Right lobe of liver (tissue), 6 donors: ENCODE measurements at regions not wholly inside any gene's neighbourhood (a gene's known extent, or its start where the extent isn't known, plus 50 kb on each side); places are given as distances from the start of the nearest gene placed in this dataset.
"Not testable (repeated sequence)": the region's sequence is repeated elsewhere in the genome, so short reads cannot be mapped to it uniquely, and the experiment has no call there.

Source experiments
- ATAC-seq, 4 donors: fragments of 200-7000 bp; cut with Tn5 transposase; one replicate each; pipeline ENCODE4 v1.9.1; 2020; ENCODE audit warnings: mild to moderate bottlenecking in 4 of 4, moderate library complexity in 4 of 4
- DNase-seq, 3 donors: peaks; one replicate each; pipeline ENCODE4 v3.0.0-alpha.2; 2020
- H3K27ac ChIP-seq, 3 donors: fragments of 200-600 bp; one replicate each; pipeline ENCODE4 v1.8.0; 2022
- H3K27me3 ChIP-seq, 2 donors: fragments of 200-600 bp; one replicate each; pipeline ENCODE4 v1.8.0; 2022
- H3K36me3 ChIP-seq, 4 donors: fragments of 200-600 bp; sonication (generic) in 1 of 4; one replicate each; pipeline versions ENCODE4 v1.5.1 to v1.8.0; 2017 to 2022; ENCODE audit warnings: control low read depth in 1 of 4
- H3K4me1 ChIP-seq, 4 donors: fragments of 200-600 bp; sonication (generic) in 1 of 4; one replicate each; pipeline versions ENCODE4 v1.5.1 to v1.8.0; 2017 to 2022; ENCODE audit warnings: control low read depth in 1 of 4
- H3K4me3 ChIP-seq, 3 donors: fragments of 200-600 bp; one replicate each; pipeline ENCODE4 v1.8.0; 2022
- H3K9me3 ChIP-seq, 4 donors: fragments of 200-600 bp; sonication (generic) in 1 of 4; one replicate each; pipeline versions ENCODE4 v1.5.1 to v1.8.0; 2017 to 2022; ENCODE audit warnings: control low read depth in 1 of 4
- POLR2A ChIP-seq: fragments of 450-650 bp; IDR thresholded peaks from one replicate; pipeline ENCODE4 v1.6.1; 2017; ENCODE audit warnings: antibody characterized with exemption, mild to moderate bottlenecking
- WGBS: methylation state at CpG from one replicate; pipeline ENCODE4 v1.1.6; 2018; ENCODE audit warnings: low coverage, low lambda C conversion rate; ENCODE audit not compliant: insufficient coverage; ENCODE audit errors: missing lambda C conversion rate; 5-methylcytosine and 5-hydroxymethylcytosine counted together
- intact Hi-C, 2 donors: fragments of 100-400 bp; cut with DNase I; formaldehyde crosslinking; loops; one replicate each; pipeline versions ENCODE4 v1.11.2 to v1.14.1; 2022
- TF ChIP-seq, protein P1 (sequence below), 4 donors: fragments of 200-600 bp in 3 of 4; fragments of 450-650 bp in 1 of 4; IDR thresholded peaks; one replicate each; pipeline versions ENCODE4 v1.5.1 to v1.8.0; 2016 to 2022; ENCODE audit warnings: antibody characterized with exemption in 4 of 4, mild to moderate bottlenecking in 2 of 4
- donor health status: DM: no; HTN: yes; CAD: no.
- donor health status: DM: no; HTN: no; CAD: no.
- donor health status: DM: no; HTN: no; CAD: no.
- donor health status: DM: no; HTN: yes; CAD: no.
- donor health status: DM: no; HTN: yes; CAD: no.

DNA sequence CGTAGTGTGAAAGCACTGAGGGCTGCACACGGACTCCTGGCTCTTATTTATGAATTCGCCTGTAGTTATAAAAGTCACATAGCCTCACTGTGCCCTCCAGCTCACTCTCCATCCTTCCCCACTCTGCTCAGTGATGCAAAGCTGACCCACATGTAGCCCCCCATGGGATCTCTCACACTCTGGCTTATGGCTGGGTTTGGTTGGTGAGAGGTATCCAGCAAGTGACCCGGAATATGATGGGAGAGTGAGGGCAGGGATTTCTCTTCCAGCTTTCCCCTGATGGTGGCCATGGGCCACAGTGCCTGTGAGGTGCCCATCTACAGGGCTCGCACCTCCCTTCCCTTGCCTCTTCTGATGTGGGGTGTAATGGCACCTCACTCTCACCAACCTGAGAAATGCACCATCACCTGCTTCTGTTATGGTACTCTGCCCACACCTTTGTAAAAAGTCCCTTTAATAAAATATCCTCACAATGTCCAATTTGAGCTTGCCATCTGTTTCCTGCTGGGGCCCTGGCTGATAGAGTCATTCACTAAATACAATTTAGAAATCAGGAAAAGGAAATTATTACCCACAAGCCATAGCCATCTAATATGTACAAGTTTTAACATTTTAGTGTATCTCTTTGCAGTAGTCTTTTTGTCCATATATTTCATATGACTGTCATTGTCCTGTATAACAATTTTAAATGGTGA lies 93.6 kb downstream of the SCN11A start:
- Histone ChIP-seq H3K27ac (no peak overlapping the region), H3K4me1 (no peaks in the 10 kb centered on the region), H3K36me3 (no peaks in the 10 kb centered on the region), H3K9me3 (no peaks in the 10 kb centered on the region), H3K27me3 (no peaks in the 10 kb centered on the region), H3K4me3 (no peak overlapping the region)
- DNase-seq (no peak), ATAC-seq (no peak)
- TF ChIP-seq, protein P1, sequence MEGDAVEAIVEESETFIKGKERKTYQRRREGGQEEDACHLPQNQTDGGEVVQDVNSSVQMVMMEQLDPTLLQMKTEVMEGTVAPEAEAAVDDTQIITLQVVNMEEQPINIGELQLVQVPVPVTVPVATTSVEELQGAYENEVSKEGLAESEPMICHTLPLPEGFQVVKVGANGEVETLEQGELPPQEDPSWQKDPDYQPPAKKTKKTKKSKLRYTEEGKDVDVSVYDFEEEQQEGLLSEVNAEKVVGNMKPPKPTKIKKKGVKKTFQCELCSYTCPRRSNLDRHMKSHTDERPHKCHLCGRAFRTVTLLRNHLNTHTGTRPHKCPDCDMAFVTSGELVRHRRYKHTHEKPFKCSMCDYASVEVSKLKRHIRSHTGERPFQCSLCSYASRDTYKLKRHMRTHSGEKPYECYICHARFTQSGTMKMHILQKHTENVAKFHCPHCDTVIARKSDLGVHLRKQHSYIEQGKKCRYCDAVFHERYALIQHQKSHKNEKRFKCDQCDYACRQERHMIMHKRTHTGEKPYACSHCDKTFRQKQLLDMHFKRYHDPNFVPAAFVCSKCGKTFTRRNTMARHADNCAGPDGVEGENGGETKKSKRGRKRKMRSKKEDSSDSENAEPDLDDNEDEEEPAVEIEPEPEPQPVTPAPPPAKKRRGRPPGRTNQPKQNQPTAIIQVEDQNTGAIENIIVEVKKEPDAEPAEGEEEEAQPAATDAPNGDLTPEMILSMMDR (IDR thresholded peaks at IDR 0.05): no peak
- 73% methylated on average over 3 of the region's 5 CpGs for WGBS
- intact Hi-C loops: no loop called here

DNA sequence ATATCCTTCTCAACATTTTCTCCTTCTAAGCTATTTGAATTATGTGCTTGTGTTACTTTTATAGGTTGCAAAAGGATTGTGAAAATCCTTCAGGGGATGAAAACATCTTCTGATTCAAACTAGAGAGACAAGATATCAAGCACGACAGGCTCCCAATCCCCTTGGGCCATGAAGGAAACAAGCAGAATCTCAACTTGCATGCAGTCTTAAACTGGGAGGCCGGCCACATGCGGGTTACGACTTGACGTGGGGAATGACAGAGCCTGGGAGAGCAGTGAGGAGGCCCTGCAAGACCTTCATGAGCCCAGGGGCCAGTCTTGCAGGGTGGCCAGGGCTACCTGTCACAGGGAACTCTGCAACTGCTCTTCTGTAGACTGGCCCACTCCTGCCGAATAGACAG lies 94.4 kb downstream of the SCN11A start:
- H3K4me3 ChIP-seq: no peak overlapping the region
- no peaks in the 10 kb centered on the region for H3K36me3 ChIP-seq
- H3K4me1 ChIP-seq: no peaks in the 10 kb centered on the region
- ATAC-seq (no peak), DNase-seq (no peak)
- intact Hi-C loops: no loop called here
- no peaks in the 10 kb centered on the region for H3K27me3 ChIP-seq
- TF ChIP-seq, protein P1 (IDR thresholded peaks at IDR 0.05): no peak
- no peak for TF ChIP-seq POLR2A
- H3K9me3 ChIP-seq: no peaks in the 10 kb centered on the region
- 90% methylated on average over 5 of the region's 6 CpGs for WGBS
- no peak overlapping the region for H3K27ac ChIP-seq

DNA sequence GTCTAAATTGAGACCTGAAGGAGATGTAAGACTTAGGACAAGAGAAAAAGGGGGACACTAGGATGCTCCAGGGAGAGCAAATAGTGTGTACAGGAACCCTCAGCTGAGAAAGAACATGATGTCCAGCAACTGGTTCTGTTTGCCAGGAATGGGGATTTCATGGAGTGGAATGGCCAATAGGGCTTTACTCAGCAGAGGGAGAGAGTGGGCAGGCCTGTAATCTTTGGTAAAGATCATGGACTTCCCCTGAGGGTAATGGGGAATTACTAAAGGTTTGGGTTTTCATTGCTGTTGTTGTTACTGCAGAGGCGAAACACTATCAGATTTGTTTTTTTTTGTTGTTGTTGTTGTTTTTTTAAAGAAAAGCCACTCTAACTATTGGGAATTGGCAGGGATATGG lies 99.0 kb downstream of the SCN11A start:
- DNase-seq (no peak), ATAC-seq (no peak)
- WGBS: 92% methylated on average over 1 of the region's 1 CpG
- H3K9me3 ChIP-seq: no peaks in the 10 kb centered on the region
- H3K27ac ChIP-seq: no peak overlapping the region
- TF ChIP-seq, protein P1 (IDR thresholded peaks at IDR 0.05): no peak
- TF ChIP-seq POLR2A: no peak
- H3K27me3 ChIP-seq: no peaks in the 10 kb centered on the region
- no peak overlapping the region for H3K4me3 ChIP-seq
- intact Hi-C loops: no loop called here
- no peaks in the 10 kb centered on the region for H3K36me3 ChIP-seq
- H3K4me1 ChIP-seq: no peaks in the 10 kb centered on the region

DNA sequence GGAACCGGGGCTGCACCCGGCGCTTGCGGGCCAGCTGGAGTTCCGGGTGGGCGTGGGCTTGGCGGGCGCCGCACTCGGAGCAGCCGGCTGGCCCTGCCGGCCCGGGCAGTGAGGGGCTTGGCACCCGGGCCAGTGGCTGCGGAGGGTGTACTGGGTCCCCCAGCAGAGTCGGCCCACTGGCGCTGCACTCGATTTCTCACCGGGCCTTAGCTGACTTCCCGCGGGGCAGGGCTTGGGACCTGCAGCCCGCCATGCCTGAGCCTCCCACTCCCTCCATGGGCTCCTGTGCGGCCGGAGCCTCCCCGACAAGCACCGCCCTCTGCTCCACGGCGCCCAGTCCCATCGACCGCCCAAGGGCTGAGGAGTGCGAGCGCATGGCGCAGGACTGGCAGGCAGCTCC lies 100.6 kb downstream of the SCN11A start:
- H3K27me3 ChIP-seq, H3K36me3 ChIP-seq, H3K4me1 ChIP-seq, ATAC-seq, H3K4me3 ChIP-seq, H3K9me3 ChIP-seq, intact Hi-C loops, H3K27ac ChIP-seq, DNase-seq: not testable (repeated sequence)
- no CpG with 5 or more reads among the region's 33 CpGs for WGBS

DNA sequence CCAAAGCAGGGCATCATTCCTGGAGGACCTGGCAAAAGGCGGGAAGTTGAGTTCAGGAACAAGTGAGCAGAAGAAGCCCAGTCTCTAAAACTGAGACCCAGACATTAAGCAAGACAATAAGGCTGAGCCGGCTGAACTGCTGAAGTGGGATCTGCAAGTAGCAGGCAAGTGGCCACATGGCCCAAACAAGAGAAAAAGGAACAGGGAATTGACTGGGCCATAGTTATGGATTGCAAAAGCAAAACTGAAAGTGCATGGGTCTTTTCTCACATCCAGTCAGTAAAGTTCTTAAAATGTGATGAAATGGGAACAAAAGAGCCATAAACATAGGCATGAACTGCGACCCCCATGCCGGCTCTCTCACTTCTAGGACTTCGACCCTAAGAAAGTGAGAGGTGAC lies 101.2 kb downstream of the SCN11A start:
- peak; percentile 12 to 60 (median 28) for ATAC-seq
- WGBS: 74% methylated on average over 5 of the region's 5 CpGs
- DNase-seq: no peak
- intact Hi-C loops: no loop called here
- H3K36me3 ChIP-seq: no peaks in the 10 kb centered on the region
- TF ChIP-seq POLR2A: no peak
- TF ChIP-seq, protein P1 (IDR thresholded peaks at IDR 0.05): no peak
- no peak overlapping the region for H3K27ac ChIP-seq
- H3K27me3 ChIP-seq: no peaks in the 10 kb centered on the region
- no peaks in the 10 kb centered on the region for H3K4me1 ChIP-seq
- no peaks in the 10 kb centered on the region for H3K9me3 ChIP-seq
- H3K4me3 ChIP-seq: no peak overlapping the region
